T-helper 2 cell (primary cell): ENCODE measurements at regions not wholly inside any gene's neighbourhood (a gene's known extent, or its start where the extent isn't known, plus 50 kb on each side); places are given as distances from the start of the nearest gene placed in this dataset.

ENCODE experiments used
- DNase-seq, 5 experiments: peaks; one replicate each; pipeline versions ENCODE4 v3.0.0 to v3.0.0-alpha.2; 2012 to 2022

DNA sequence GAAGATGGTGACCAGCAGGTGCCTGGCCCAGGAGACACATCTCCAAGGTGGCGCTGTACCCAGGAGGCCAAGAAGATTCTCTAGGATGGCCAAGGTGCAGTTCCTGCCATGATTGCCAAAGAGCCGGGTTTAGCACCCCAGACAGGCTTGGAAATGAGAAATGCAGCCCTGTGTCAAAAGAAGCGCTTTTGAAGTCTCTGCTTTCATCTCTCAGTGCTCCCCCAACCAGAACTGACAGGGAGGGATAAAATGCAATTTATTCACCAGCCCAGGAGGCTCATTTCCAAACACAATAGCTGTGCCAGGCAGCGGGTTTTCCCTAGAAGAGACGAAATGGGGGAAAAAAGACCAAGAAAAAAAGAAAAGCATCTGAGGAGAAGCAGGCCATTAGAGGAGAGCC lies 195.9 kb upstream of the NCAM1 start:
- DNase-seq: no peak

DNA sequence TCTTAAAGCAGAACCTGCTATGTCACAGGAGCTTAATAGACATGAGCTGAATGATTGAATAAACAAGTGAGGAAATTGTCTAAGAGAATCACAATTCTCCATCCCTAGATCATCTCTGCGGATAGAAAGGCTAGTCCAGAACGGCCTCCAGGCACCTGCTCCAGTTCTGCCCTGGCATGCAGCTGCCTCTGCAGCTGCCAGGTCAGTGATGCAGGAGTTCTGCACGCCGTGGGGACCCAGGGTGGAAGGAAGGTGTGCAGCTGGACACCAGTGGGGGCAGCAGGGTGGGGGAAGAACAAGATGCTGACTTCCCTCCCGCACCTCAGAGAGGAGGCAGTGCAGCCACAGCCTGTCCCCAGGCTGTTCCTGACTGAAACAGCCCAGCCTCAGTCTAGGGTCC lies 192.1 kb upstream of the NCAM1 start:
- DNase-seq: no peak

DNA sequence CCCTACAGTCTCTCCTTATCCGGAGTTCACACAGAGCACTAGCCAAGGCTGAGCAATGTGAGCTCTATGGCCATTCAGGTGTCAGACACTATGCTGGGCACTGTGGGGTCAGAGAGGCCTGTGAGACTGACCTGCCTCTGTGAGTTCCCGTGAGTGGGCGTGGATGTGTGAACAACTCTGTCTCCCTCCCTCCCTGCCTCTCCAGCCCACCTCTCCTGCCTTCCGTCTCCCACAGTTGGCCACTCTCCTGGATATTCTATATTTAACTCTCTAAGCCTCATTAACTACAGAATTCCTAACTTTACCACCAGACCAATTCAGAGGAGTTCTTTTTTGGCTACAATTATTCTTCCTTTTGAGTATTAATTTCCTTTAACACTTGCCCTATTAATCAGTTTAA lies 191.6 kb upstream of the NCAM1 start:
- DNase-seq: no peak

DNA sequence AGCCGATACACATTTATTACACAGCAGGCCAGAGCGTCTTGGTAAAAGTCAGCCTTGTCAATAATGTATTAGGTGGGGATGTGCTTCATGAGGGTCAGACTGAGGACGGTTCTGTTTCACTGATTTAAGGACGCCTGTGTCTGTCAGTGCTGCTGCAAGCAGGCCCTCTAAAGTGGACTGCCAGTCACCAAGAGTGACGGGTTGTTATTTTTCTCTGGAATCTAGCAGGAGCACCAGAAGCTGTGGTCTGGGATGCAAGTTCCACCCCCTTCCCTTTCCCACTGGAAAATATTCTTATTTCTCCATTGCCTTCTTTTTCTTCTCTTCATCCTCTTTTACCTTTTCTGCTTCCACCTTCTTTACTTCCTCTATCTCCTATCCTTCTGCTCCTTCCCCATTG lies 191.2 kb upstream of the NCAM1 start:
- no peak for DNase-seq

DNA sequence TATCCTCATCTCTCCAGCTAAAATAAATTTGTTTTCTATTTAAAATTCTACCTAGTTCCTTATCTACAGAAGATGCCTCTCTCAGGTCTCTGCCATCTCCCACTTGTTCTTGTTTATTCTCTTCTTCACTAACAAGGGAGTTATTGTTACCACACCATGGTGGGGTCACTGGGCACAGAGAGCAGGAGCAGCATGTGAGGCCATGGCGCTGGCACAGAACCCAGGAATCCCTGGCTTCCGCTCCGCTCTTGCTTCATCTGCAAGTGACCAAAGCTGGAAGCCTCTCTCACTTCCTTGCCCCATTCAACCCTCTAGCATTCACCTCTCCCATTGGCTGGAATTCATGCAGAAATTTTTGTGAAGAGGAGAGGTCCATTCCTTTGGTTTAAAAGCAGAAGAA lies 190.7 kb upstream of the NCAM1 start:
- no peak for DNase-seq

DNA sequence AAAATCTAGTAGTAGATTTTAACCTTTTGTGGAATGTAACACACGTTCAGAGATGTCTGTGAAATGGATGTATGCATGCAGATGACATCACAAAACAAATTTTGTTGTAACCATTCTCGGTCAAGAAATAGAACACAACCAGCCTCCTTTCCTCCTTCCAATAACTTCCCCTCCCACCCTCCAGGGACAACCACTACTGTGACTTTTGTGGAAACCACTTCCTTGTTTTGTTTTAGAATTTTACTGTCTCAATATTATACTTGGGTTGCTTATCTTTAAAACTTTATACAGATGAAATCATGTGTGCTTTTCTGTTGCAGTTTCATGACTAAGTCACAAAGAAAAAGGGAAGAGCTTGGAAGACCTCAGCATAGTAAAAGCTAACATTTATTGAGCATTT lies 189.4 kb upstream of the NCAM1 start:
- DNase-seq: no peak

DNA sequence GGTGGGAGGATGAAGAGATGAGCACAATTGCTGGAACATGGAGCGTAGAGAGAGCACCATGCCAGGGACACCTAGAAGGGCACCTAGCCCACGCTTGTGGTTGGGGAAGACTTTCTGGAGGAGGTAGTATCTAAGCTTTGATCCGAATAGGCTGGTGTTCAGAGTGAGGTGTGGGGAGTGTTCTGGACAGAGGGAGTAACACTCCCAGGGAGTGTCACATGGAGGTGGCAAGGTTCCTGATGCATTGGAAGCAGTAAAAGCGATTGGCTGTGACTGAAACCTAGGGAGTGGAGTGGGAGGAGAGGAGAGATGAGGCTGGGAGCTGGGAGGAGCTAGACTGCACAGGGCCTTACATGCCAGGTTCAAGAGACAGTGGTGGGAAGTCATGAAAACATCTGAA lies 188.0 kb upstream of the NCAM1 start:
- DNase-seq: no peak

DNA sequence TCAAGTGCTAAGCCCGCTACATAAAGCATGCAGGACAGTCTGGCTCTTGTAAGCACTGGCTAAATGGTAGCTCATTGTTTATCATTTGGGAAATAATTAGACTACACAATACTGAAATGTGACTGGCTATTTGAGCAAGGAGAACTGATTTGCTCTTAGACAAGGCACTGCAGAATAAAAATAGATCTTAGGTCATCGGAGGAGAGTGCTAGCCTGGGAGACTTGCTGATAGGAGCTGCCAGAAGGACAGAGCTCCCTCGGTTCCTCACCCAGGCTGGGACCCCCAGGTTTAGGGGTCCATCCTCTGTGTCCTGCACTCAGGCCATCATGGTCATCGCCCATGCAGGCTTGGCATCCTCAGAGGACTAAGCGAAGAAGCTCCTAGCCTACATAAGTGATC lies 184.4 kb upstream of the NCAM1 start:
- DNase-seq: no peak

DNA sequence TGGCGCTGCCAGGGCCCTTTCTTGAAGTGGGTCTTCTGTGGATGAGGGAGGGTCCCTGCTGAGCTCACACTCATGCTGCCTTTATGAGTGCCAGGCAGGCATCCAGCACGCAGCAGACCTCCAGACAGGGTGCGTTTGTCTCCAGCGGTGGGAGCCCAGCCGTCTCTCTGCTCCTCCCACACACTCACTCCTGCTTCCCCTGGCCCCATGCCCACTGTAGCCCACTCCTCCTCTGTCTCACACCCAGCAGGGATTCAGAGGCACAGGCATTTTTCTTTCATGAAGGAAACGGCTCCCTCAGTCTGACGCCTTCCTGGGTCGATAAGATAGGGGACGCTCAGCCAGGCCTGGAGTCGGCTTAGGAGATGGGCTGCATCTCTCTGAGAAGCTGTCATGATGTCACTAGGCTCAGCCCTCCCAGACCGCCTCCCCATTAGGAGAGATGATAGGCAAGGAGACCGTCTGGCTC lies 183.9 kb upstream of the NCAM1 start:
- no peak for DNase-seq

DNA sequence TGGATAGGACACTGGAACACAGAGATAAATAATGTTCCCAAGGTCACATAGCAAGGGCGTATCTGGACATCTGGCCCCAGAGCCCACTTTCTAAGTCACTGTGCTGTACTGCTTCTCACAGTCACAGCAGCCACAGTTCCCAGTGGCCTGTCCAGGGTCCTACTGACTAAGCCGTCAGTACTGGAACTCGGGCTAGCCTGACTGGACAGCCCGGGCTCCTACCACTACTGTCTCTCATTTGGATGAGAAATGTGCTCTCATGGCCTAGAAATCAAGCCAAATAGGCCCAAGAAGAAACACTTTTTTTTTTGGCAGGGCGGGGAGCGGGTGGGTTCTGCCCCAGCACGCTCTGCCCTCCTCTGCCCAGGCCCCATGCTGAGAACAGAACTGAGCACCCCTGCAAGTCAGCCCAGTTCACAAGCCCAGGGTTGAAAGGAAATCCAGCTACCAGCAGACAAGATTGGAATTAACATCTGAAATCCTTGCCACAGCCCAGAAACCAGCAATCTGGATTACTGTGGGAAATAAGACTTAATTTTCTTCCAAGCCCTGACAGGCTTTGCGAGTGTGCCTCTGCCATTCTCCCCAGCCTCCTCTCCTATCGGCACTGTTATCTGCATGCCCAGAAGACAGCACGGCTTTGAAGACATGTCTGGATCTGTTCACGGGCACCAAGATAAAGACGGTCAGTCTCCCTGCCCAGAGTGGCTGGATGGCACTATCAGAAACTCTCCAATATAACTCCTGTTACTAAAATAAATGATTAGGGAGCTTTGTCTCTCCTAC lies 182.9 kb upstream of the NCAM1 start:
- DNase-seq: no peak

DNA sequence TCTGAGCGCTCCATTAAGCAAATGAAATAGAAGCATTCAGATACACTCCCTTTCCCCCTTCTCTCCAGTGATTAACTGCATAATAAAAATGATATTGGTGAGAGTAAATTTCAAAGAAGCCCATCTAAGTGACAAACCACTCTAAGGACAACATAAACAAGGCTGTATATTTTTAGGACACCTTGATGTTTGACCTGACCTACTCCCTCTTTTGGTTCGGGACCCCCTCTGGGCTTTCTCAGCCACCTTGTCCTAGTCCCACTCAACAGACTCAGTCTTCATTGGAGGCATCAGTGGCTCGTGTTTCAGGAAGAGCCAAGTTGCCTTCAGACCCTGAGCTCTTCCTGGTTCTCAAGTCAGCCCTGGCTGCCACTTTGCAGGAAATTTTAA lies 182.3 kb upstream of the NCAM1 start:
- no peak for DNase-seq

DNA sequence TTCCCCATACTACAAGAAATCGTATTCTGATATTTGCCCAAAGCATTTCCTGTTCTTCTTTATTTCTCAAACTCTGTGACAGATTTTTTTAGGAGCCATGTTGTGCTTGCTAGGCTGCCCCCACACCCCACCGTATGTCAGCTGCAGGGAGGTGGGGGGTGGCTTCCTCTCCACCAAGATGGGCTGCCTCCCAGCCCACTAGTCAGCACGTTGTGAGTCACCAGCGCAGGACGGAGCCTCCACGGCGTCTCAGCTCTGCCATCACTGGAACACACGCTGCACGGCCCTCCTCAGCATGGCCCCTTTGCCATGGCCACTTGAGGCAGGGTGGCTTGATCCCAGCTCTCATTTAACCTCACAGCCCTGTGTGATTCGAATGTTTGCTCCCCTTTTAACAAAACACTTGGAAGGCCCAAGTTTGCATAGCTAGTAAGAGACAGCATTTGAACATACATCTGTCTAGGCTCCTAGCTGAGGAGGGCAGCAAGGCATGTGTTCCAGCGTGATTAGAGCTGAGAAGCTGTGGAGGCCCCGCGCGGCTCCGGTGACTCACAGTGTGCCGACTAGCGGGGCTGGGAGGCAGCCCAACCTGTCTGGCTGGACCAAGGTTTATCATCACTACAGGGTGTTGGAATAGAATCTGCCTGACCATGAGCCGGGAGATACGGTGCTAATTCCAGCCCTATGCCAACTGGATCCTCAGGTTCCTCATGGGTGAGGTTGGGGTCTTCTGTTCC lies 180.7 kb upstream of the NCAM1 start:
- DNase-seq: no peak

DNA sequence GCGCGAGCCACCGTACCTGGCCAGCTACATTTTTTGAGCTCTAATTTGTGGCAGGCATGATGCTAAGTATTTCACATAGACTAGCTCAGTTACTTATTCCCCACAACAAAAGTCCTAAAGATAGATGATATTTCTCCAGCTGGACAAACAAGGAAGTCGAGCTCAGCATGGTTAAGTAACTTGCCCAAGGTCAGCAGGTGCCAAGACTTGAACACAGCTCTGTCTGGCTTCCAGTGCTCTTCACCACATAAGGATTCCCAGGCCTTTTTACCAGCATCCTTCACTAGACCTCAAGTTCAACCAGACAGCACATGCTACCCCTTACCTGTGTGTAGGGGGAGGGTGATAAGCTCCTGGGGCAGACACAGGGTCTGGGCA lies 177.3 kb upstream of the NCAM1 start:
- DNase-seq: no peak

DNA sequence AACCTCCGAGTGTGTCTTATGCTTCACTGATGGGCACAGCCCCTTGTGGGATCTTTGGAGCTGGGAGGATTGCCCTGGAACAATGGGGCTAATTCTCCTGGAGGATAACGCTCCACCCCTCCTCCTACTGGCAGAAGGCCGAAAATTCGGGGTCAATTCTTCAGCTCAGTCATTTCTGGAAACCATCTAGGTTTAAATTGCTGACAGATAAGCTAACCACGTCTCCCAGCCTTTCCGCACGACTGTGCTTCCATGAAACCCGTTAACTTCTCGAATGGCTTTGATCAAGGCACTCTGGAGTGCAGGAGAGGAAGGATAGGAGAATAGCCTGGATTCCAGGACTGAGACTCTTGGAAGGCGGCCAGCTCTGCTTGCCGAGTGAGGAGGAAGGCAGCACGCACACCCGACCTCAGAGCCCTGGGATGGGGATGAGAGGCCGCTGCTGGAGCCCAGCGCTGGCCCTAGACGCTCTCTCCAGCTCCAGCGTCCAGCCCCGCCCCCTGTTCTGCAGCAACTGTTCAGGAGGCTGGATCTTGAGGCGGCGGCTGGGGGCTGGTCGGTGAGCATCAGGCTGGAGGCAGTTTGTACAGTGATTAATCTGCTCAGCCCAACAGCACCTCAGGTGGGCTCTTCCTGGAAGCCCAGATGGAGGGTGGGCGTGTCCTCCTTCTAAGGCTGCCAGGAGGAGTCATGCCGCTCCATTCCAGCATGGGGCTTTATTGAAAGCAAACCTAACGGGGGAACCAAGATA lies 176.7 kb upstream of the NCAM1 start:
- DNase-seq: no peak

DNA sequence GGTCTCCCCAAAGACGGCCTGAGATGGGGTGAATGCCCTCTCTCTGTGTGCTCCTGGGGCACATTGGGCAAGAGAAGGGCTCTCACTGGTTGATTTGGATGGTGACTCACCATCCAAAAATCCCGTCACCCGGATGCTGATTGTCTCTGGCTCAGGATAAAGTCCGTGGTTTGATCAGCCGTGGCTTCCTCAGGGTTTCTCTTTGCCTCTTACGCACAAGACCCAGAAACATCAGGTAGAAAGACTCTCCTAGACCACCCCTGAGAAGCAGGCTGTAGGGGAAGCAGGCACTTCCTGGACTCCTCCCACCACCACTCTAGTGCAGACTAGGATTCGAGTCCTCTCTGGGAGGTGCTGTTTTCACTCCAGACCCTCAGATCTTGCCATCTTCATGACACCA lies 176.1 kb upstream of the NCAM1 start:
- no peak for DNase-seq

DNA sequence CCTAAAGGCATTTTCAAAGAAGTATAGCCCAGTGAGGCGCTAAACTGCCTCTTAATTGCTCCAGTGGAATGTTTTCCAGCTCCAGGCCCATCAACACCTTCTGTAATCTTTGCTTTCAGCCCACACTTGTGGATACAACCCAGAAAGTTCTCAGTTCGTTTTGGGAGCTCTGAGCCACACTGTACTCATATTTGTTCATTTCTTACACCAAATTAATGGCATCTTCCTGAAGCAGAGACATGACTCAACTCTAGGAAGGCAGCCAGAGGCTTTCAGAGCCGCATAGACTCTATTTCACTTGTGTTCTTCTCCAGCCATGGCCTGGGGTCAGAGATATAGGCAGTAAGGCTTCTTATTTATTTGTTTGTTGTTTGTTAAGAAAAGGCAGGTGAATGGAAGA lies 175.5 kb upstream of the NCAM1 start:
- DNase-seq: no peak

DNA sequence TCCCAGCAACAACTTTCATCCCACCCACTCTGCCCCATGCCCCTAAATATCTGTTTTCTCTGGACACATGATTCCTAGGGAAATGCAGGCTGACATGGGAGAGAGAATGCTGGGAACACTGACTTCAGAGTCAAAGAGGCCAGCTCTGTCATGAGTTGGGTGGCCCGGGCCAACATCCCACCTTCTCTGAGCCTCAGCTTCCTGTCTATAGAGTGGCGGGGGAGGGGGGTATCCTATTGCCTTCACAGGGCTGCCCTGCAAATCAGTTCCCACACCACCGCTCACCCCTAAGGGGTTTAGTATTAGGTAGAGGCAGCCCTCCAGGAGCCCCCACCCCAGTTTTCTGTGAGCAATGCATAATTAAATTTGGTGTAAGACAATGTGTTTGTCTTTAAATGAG lies 175.0 kb upstream of the NCAM1 start:
- DNase-seq: no peak

DNA sequence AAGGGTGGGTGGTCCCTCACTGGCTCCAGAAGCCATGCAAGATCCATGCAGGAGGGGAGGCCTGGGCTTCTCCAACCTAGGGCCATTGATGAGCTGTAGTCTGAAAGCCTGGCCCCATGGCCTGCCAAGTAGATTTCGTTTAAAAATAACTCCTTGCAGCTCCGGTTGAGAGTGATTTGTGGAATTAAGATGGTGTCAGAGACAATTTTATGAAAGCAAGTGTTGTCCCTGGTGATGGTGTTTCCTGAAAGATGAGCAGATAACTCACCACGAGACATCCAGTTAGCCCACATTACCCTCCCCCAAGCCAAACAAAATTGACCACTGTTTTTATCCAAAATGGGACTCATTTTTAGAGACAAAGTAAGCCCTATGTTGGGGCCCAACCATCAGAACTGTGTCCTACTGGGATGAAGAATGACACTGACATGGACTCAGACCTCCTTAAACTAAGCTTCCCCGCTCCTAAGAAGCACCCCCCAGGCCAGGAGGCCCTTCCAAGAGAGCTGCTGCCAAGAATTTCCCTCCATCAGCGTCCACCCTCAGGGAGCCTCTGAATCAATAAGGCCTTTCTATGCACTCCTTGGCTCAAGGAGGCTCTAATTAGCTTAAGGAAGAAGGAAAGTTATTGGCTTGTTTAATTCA lies 174.2 kb upstream of the NCAM1 start:
- no peak for DNase-seq

DNA sequence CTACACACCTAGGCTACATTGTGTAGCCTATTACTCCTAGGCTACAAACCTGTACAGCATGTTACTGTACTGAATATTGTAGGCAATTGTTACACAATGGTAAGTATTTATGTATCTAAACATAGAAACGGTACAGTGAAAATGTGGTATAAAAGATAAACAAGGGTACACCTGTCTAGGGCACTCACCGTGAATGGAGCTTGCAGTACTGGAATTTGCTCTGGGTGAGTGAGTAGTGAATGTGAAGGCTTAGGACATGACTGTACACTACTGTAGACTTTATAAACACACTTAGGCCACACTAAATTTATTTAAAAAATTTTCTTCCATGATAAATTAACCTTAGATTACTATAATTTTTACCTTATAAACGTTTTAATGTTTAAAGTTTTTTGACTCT lies 171.7 kb upstream of the NCAM1 start:
- no peak for DNase-seq

DNA sequence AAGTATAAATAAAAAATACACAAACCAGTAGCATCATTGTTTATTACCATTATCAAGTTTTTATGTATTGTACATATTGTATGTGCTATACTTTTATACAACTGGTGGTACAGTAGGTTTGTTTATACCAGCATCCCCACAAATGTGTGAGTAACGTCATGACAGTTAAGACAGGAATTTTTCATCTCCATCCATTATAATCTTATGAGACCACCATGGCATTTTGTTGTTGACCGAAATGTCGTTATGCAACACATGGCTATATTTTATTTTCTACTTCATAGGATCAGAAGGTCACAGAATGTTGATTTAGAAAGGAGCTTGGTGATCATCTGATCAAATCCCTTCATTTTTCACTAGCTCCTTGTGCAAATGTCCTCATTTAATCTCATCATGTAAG lies 170.9 kb upstream of the NCAM1 start:
- no peak for DNase-seq

DNA sequence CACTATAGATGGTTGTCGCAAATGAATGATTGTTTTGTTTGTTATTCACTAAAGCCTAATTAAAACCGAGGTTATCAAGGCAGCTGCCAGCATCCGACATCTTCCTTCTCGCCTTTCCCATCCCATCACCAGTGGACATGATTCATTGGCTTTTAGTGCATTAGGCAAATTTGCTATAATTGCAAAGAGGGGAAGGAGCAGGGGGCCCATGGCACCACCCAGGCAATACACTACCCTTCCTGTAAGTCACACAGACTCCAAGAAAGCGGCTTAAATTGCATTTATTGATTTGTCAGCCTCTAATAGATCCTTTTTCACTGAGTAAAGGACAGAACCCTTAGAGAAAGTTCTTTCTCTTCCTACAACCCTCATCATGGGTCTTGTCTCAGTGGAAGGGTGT lies 169.2 kb upstream of the NCAM1 start:
- DNase-seq: no peak

DNA sequence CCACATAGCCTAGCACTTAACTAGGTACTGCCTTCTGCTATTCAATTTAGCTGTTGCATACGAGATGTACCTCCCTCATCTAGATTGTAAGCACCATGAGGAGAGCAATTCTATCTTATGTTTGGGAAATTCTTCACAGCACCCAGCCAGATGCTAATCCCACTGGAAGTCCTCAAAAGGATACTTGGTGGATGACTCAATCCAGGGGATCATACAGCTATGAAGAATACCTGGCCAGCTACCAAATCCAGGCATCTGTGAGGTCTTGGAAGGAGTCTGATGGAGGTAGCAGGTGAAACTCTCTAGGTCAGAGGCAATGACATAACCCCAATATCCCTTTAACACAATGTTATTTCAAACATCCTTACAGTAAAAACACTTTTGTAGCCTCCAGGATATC lies 167.8 kb upstream of the NCAM1 start:
- DNase-seq: no peak

DNA sequence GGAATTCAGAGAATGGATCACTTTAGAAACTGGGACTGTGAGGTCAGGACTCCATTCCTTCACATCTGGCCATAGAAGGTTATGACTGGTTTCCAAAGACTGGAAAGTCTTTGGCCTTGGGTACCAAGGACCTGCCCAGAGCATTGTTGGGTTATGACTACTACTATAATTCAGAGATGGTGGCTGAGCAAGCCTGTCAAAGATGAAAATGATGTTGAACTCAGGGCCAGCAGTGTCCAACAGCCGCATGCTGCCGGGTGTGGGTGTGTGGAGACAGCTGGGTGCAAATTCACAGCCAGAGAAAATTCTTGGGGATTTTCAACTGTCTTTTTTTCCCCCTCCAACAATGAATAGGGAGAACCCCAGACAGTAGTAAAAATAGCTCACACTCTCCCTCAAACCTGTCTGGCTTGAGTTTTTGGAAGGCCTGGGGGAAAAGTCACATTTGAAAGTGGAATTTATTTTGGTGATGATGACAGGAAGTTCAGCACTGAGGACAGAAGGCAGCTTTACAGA lies 166.8 kb upstream of the NCAM1 start:
- DNase-seq: no peak
